ENCODE measurements at regions not wholly inside any gene's neighbourhood (a gene's known extent, or its start where the extent isn't known, plus 50 kb on each side); places are given as distances from the start of the nearest gene placed in this dataset.

GRCh38 chr20:39124064-39124463 is 161.9 kb downstream of the DHX35 start:
- TF ChIP-seq POLR2AphosphoS5 (IDR thresholded peaks at IDR 0.05) (no peak), CTCF (IDR thresholded peaks at IDR 0.05) (no peak), EP300 (IDR thresholded peaks at IDR 0.05) (no peak)

All from stomach (tissue), 4 donors.